Activated CD4-positive, alpha-beta T cell treated with anti-CD3 and anti-CD28 coated beads, Interleukin-2, amount 50 U/mL, for 24 hours (primary cell): ENCODE measurements at regions not wholly inside any gene's neighbourhood (a gene's known extent, or its start where the extent isn't known, plus 50 kb on each side); places are given as distances from the start of the nearest gene placed in this dataset.
"Not testable (repeated sequence)": the region's sequence is repeated elsewhere in the genome, so short reads cannot be mapped to it uniquely, and the experiment has no call there.

Experiments
- DNase-seq, 2 donors: peaks; one replicate each; pipeline ENCODE4 v3.0.0-alpha.2; 2020; ENCODE audit warnings: low read depth in 1 of 2, low spot score in 1 of 2

GRCh38 chr2:160583813-160584537, 90.4 kb upstream of the RBMS1 start:
- no peak for DNase-seq

DNA sequence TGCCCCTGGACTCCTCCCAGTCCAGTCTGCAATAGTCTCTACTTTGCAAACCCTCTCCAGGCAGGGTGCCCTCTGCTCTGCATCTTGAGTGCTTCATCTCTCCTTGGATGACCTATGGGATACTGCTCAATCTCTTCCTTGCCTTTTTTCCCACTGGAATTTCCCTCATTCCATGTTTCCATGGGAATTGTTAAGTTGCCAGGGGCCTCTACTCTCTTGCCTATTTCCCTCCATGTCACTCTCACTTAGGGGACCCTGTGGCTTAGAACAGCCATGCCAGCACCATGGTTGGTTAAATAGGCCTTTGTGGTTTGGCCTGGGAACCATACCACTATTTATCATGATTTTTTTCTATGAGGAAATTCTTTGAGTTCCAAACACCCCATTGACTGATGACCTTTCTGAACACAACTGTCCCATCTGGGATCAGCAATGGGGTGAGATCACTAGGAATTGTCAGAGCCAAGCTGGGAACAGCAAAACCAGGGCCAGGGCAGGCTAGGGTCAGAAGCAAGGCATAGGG, 91.4 kb upstream of the RBMS1 start:
- no peak for DNase-seq

GRCh38 chr2:160590664-160591063, 97.1 kb upstream of the RBMS1 start:
- no peak for DNase-seq

GRCh38 chr2:160592401-160592800, 98.8 kb upstream of the RBMS1 start:
- no peak for DNase-seq

GRCh38 chr2:160592993-160593392, 99.4 kb upstream of the RBMS1 start:
- DNase-seq: no peak

DNA sequence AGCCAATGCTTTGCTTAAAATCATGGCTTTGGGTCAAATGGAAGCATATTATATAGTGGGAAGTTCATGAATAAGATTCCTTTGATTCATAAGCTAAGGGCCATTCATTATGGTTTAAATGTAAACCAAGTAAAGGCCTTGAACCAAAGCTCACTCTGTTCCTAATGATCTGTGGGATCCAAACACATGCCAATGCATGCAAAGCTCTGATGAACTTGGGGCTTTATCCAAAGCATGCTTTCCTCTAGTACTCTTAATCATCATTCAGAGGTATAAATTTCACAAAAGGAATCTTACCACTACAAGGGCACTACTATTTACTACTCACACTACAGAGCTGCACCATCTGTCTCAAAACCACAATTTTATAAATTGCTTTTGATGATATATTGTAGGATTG, 102.8 kb upstream of the RBMS1 start:
- DNase-seq: no peak

DNA sequence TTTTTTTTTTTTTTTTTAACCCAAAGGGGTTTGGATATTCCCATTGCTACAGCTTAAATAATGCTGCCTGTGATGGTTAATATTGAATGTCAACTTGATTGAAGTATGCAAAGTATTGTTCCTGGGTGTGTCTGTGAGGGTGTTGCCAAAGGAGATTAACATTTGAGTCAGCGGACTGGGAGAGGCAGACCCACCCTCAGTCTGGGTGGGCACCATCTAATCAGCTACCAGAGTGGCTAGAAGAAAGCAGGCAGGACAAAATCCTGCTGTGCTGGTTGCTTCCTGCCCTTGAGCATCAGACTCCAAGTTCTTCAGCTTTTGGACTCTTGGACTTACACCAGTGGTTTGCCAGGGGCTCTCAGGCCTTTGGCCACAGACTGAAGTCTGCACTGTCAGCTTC, 106.8 kb upstream of the RBMS1 start:
- DNase-seq: not testable (repeated sequence)

- no peak for DNase-seq
These were observed 108.5 kb upstream of the RBMS1 start for GRCh38 chr2:160602073-160602472.

GRCh38 chr2:160603771-160604510, 110.3 kb upstream of the RBMS1 start:
- DNase-seq: no peak

- no peak for DNase-seq
These were observed 112.7 kb upstream of the RBMS1 start for GRCh38 chr2:160606341-160606740.

DNA sequence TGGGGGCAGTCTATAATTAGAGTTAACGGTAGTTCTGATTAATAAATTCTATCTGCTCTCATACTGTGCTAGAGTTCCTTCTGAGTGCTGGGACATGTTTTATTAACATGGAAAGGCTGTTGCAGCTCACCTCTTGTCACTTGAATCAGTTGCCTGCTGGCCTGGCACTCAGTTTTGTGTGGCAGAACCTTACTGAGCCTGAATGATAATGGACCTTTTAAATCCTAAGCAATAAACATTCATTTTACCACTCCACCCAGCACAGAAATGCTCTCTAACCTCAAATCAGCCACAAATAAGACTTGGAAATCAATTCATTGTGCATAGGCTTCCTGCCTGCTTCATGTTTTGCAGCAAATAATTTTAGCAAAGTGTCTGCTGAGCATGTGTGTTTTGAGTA, 115.0 kb upstream of the RBMS1 start:
- no peak for DNase-seq

- no peak for DNase-seq
These were observed 115.7 kb upstream of the RBMS1 start for GRCh38 chr2:160609346-160609745.

DNA sequence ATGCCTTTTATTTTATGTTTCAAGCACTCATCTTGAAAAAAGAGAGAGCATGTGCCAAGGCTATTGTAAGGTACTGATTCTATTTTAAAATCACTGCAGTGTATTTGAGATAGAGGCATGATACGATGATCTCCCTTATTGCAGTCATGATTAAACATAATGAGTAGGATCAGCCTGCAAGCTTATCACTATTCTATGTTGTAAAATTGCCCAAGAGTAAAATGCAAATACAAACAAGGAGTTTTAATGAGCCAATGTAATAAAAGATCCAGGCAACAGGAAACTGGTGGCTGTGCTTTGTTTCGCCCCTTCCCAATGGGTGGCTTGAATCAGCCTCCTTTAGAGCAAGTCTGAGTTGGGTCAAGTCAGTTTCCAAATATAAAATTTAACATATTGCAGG, 116.4 kb upstream of the RBMS1 start:
- no peak for DNase-seq

- no peak for DNase-seq
These were observed 118.8 kb upstream of the RBMS1 start for GRCh38 chr2:160612266-160612856.

- DNase-seq: no peak
These were observed 120.0 kb upstream of the RBMS1 start for GRCh38 chr2:160613466-160614153.

DNA sequence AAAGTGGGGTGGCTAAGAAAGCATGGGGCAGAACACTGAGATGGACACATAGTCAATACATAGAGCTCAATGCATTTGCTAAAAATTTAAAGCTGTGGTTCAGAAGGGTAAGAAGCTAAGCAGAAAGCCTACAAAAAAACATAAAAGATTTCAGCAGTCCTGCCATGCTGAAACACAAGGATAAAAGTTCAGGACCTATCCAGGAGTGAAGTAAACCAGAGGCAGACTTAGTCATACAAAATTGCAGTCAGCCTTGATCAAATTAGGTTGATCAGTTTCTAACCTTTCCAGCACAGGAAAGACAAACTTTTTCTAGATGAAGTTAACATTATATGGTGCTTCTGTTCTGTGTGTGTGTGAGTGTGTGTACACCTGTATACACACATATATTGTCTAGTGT, 120.8 kb upstream of the RBMS1 start:
- DNase-seq: no peak

GRCh38 chr2:160615706-160616105, 122.1 kb upstream of the RBMS1 start:
- DNase-seq: no peak

DNA sequence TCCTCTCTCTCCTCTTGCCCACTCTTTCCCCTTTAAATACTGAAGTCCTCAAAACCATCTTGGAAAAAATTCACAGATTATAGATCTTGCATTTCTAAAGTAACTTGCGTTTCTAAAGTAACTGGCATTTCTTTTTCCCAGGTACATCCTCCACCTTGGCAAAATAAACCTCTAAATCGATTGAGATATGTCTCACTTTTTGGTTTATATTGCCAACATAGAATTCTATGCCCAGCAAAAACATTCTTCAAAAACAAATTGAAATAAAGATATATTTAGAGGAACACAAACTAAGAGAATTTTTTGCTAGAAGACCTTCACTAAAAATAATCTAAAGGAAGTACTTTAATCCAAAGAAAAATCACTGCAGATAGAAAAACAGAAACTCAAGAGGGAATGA, 122.5 kb upstream of the RBMS1 start:
- no peak for DNase-seq

GRCh38 chr2:160621748-160622147, 128.1 kb upstream of the RBMS1 start:
- DNase-seq: no peak

- not testable (repeated sequence) for DNase-seq
These were observed 134.5 kb upstream of the RBMS1 start for GRCh38 chr2:160628020-160628637.

DNA sequence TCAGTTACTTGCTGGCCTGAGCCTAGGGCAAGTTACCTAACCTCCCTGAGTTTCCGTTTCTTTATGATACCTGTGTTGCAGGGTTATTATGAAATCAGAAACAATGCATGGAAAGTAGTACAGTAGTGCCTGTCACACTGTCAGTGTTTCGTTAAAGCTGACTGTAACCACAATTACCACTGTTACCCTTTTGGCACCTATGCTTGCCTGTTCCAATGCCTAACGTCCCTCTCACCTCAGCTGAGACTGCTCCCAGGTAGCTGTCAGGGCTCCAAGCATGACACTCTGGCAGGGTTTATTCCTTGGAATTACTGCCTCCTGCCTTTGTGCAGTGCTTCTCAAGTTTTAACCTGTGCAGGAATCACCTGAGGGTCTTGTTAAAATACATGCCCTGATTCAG, 135.2 kb upstream of the RBMS1 start:
- no peak for DNase-seq
